ENCODE measurements at regions not wholly inside any gene's neighbourhood (a gene's known extent, or its start where the extent isn't known, plus 50 kb on each side); places are given as distances from the start of the nearest gene placed in this dataset.

GRCh38 chr3:118077332-118077731 lies 957.3 kb downstream of the IGSF11 start:
- no peak for TF ChIP-seq CTCF (IDR thresholded peaks at IDR 0.05; ENCODE audit: low read depth, low read length)
- TF ChIP-seq EZH2phosphoT487 (IDR thresholded peaks at IDR 0.05; ENCODE audit: low read depth), result no peak

Data from OCI-LY3 (cell line).